ENCODE measurements at regions not wholly inside any gene's neighbourhood (a gene's known extent, or its start where the extent isn't known, plus 50 kb on each side); places are given as distances from the start of the nearest gene placed in this dataset.

DNA sequence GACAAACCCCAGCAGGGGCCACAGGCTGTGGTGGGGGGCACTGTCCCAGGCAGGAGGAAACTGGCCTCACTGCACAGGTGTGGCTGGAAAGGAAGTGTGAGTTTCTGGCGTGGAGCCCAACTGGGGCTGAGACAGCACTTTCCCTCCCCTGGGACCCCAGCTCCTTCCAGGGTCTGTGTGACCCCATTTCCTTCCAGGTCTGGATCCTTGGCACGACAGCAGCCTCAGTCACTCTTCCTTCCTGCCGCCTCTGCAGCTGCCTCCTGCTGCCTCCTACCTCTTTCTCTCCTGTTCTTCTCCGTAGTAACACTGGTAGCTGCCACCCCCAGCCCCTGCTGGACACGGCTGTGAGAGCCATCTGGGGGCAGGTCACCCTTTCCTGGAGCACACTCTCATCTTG is 88.0 kb downstream of the SIK1 start:
- WGBS, 2 donors = 53 to 73% methylated on average over 5 of the region's 5 CpGs
- intact Hi-C loops (cut with DNase I; ENCODE audit: low total_unique reads) = no loop called here
- Histone ChIP-seq H3K9me3 (no peaks in the 10 kb centered on the region), H3K4me3 (no peak overlapping the region), H3K36me3 (ENCODE audit: low read depth, missing control alignments) (no peaks in the 10 kb centered on the region), H3K27ac (no peak overlapping the region), H3K27me3 (no peaks in the 10 kb centered on the region), H3K4me1 (peaks cover 4% of the 10 kb centered on the region)
- TF ChIP-seq, protein P1, sequence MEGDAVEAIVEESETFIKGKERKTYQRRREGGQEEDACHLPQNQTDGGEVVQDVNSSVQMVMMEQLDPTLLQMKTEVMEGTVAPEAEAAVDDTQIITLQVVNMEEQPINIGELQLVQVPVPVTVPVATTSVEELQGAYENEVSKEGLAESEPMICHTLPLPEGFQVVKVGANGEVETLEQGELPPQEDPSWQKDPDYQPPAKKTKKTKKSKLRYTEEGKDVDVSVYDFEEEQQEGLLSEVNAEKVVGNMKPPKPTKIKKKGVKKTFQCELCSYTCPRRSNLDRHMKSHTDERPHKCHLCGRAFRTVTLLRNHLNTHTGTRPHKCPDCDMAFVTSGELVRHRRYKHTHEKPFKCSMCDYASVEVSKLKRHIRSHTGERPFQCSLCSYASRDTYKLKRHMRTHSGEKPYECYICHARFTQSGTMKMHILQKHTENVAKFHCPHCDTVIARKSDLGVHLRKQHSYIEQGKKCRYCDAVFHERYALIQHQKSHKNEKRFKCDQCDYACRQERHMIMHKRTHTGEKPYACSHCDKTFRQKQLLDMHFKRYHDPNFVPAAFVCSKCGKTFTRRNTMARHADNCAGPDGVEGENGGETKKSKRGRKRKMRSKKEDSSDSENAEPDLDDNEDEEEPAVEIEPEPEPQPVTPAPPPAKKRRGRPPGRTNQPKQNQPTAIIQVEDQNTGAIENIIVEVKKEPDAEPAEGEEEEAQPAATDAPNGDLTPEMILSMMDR (IDR thresholded peaks at IDR 0.05) = no peak
- no peak for TF ChIP-seq POLR2A (IDR thresholded peaks at IDR 0.05)
- DNase-seq = no peak

GRCh38 chr21:43337901-43338655 is 88.9 kb downstream of the SIK1 start:
- H3K27me3 ChIP-seq = no peaks in the 10 kb centered on the region
- H3K4me3 ChIP-seq = no peak overlapping the region
- H3K27ac ChIP-seq = no peak overlapping the region
- H3K4me1 ChIP-seq = peaks cover 8% of the 10 kb centered on the region
- no peaks in the 10 kb centered on the region for H3K36me3 ChIP-seq (ENCODE audit: low read depth, missing control alignments)
- no peak for DNase-seq
- no peaks in the 10 kb centered on the region for H3K9me3 ChIP-seq
- intact Hi-C loops (cut with DNase I; ENCODE audit: low total_unique reads) = no loop called here
- 94 to 96% methylated on average over 11 to 18 of the region's 18 CpGs for WGBS, 2 donors
- TF ChIP-seq, protein P1 (IDR thresholded peaks at IDR 0.05) = no peak

DNA sequence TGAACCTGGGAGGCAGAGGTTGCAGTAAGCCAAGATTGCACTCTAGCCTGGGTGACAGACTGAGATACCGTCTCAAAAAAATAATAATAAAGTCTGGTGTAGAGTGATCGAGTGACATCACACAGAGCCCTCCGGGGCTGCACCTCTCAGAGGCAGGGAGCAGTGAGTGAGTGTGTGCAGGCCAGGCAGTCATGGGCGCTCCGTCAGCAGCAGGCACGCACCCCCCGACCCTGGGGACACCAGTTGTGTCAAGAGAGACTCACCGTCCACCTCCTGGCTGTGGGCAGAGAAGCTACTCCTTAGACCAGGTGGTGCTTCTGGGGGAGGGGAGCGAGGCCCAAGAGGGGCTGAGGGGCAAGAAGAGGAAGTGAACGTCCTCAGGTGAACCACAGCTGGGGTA is 91.8 kb downstream of the SIK1 start:
- Histone ChIP-seq H3K9me3 (no peaks in the 10 kb centered on the region), H3K27me3 (no peaks in the 10 kb centered on the region), H3K4me3 (no peak overlapping the region), H3K4me1 (peaks cover 20% of the 10 kb centered on the region), H3K27ac (no peak overlapping the region), H3K36me3 (ENCODE audit: low read depth, missing control alignments) (no peaks in the 10 kb centered on the region)
- intact Hi-C loops (cut with DNase I; ENCODE audit: low total_unique reads) = no loop called here
- TF ChIP-seq POLR2A (IDR thresholded peaks at IDR 0.05) = no peak
- TF ChIP-seq, protein P1 (IDR thresholded peaks at IDR 0.05) = no peak
- DNase-seq = no peak
- WGBS, 2 donors = 96 to 98% methylated on average over 10 of the region's 10 CpGs

DNA sequence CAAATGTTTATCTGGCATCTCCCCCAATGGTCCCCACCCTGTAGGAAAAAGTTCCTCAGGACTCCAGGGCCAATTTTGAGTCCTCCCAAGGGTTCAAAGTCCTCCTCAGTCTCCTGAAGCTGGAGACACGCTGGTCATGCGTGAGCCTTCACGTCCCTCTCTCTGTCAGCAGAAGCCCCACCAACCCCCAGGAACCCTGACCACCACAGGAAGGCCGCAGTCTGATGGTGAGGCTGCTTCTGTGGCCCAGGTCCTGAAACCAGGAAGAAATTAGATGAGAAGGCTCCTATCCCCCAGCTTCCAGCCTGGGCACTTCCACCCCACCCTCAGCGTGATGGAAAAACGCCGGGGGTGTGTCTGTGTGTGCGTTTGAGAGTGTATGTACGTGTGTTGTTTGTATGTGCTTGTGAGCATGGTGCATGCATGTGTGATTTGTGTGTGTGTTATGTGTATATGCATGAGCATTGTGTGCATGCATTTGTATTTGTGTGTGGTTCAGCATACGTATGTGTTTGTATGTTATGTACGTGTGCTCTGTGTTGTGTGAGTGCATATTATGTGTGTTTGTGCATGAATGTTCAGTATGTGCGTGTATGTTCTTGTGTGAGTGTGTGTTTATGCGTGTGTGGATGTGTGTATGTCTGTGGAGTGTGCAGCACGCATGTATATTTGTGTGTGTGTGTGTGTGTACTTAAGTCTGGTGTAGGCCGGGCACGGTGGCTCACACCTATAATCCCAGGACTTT is 92.5 kb downstream of the SIK1 start:
- H3K27ac ChIP-seq = no peak overlapping the region

More for the DNA sequence above, 92.5 kb downstream of the SIK1 start:
- Histone ChIP-seq H3K9me3 (no peaks in the 10 kb centered on the region), H3K27me3 (no peaks in the 10 kb centered on the region), H3K36me3 (ENCODE audit: low read depth, missing control alignments) (no peaks in the 10 kb centered on the region), H3K4me1 (peaks cover 19% of the 10 kb centered on the region), H3K4me3 (no peak overlapping the region)
- intact Hi-C loops (cut with DNase I; ENCODE audit: low total_unique reads) = no loop called here
- 90 to 95% methylated on average over 12 to 16 of the region's 16 CpGs for WGBS, 2 donors
- no peak for DNase-seq
- TF ChIP-seq POLR2A (IDR thresholded peaks at IDR 0.05) = no peak
- TF ChIP-seq, protein P1 (IDR thresholded peaks at IDR 0.05) = no peak
